ENCODE measurements at regions not wholly inside any gene's neighbourhood (a gene's known extent, or its start where the extent isn't known, plus 50 kb on each side); places are given as distances from the start of the nearest gene placed in this dataset.

DNA sequence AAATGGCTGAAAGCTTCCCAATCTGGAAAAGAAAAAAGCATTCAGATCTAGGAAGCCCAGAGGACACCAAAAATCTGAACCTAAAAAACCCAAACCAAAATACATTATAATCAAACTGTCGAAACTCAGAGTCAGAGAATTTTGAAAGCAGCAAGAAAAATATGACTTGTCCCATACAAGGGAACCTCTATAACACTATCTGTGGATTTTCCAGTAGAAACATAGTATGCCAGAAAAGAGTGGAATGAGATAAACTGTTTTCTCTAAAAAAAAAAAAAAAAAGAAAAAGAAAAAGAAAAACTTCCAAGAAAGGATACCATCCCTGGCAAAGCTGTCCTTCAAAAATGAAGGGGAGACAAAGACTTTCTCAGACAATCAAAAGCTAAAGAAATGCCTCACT, 179.0 kb downstream of the POM121L12 start:
- H3K9me3 ChIP-seq (ENCODE audit: insufficient read depth in 2 of 2, low read depth in 1 of 2, low read length in 1 of 2), result peaks cover 13 to 17% of the 10 kb centered on the region in 2 experiments; a peak in 3 of 4 replicates
- CTCF ChIA-PET (ENCODE audit: partially characterized antibody), result interaction anchor here (0.7 kb wide), 1 partner anchor 22 kb away, joined by 4 read pairs; no protein-coding TSS in a partner anchor
- no peak for FAIRE-seq
- TF ChIP-seq, protein P1, sequence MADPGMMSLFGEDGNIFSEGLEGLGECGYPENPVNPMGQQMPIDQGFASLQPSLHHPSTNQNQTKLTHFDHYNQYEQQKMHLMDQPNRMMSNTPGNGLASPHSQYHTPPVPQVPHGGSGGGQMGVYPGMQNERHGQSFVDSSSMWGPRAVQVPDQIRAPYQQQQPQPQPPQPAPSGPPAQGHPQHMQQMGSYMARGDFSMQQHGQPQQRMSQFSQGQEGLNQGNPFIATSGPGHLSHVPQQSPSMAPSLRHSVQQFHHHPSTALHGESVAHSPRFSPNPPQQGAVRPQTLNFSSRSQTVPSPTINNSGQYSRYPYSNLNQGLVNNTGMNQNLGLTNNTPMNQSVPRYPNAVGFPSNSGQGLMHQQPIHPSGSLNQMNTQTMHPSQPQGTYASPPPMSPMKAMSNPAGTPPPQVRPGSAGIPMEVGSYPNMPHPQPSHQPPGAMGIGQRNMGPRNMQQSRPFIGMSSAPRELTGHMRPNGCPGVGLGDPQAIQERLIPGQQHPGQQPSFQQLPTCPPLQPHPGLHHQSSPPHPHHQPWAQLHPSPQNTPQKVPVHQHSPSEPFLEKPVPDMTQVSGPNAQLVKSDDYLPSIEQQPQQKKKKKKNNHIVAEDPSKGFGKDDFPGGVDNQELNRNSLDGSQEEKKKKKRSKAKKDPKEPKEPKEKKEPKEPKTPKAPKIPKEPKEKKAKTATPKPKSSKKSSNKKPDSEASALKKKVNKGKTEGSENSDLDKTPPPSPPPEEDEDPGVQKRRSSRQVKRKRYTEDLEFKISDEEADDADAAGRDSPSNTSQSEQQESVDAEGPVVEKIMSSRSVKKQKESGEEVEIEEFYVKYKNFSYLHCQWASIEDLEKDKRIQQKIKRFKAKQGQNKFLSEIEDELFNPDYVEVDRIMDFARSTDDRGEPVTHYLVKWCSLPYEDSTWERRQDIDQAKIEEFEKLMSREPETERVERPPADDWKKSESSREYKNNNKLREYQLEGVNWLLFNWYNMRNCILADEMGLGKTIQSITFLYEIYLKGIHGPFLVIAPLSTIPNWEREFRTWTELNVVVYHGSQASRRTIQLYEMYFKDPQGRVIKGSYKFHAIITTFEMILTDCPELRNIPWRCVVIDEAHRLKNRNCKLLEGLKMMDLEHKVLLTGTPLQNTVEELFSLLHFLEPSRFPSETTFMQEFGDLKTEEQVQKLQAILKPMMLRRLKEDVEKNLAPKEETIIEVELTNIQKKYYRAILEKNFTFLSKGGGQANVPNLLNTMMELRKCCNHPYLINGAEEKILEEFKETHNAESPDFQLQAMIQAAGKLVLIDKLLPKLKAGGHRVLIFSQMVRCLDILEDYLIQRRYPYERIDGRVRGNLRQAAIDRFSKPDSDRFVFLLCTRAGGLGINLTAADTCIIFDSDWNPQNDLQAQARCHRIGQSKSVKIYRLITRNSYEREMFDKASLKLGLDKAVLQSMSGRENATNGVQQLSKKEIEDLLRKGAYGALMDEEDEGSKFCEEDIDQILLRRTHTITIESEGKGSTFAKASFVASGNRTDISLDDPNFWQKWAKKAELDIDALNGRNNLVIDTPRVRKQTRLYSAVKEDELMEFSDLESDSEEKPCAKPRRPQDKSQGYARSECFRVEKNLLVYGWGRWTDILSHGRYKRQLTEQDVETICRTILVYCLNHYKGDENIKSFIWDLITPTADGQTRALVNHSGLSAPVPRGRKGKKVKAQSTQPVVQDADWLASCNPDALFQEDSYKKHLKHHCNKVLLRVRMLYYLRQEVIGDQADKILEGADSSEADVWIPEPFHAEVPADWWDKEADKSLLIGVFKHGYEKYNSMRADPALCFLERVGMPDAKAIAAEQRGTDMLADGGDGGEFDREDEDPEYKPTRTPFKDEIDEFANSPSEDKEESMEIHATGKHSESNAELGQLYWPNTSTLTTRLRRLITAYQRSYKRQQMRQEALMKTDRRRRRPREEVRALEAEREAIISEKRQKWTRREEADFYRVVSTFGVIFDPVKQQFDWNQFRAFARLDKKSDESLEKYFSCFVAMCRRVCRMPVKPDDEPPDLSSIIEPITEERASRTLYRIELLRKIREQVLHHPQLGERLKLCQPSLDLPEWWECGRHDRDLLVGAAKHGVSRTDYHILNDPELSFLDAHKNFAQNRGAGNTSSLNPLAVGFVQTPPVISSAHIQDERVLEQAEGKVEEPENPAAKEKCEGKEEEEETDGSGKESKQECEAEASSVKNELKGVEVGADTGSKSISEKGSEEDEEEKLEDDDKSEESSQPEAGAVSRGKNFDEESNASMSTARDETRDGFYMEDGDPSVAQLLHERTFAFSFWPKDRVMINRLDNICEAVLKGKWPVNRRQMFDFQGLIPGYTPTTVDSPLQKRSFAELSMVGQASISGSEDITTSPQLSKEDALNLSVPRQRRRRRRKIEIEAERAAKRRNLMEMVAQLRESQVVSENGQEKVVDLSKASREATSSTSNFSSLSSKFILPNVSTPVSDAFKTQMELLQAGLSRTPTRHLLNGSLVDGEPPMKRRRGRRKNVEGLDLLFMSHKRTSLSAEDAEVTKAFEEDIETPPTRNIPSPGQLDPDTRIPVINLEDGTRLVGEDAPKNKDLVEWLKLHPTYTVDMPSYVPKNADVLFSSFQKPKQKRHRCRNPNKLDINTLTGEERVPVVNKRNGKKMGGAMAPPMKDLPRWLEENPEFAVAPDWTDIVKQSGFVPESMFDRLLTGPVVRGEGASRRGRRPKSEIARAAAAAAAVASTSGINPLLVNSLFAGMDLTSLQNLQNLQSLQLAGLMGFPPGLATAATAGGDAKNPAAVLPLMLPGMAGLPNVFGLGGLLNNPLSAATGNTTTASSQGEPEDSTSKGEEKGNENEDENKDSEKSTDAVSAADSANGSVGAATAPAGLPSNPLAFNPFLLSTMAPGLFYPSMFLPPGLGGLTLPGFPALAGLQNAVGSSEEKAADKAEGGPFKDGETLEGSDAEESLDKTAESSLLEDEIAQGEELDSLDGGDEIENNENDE (IDR thresholded peaks at IDR 0.05; ENCODE audit: insufficient replicate concordance, low read length), result no peak

More for the DNA sequence above, 179.0 kb downstream of the POM121L12 start:
- POLR2A ChIA-PET (ENCODE audit: partially characterized antibody), result no interaction called here
- H3K27me3 ChIP-seq (replicated peaks in 1 of 4; ENCODE audit: control insufficient read depth in 3 of 4, extremely low read depth in 1 of 4, insufficient read depth in 3 of 4, low read length in 3 of 4), result peaks cover 0 to 5% (median 0%) of the 10 kb centered on the region in 4 experiments; a peak in 2 of 7 replicates
- no peaks in the 10 kb centered on the region for H3K79me2 ChIP-seq (ENCODE audit: control insufficient read depth in 1 of 2, insufficient read depth in 2 of 2, low read length in 2 of 2)
- no peak overlapping the region for H3K4ac ChIP-seq (replicated peaks; ENCODE audit: insufficient read length, low read depth, low read length)
- no peak overlapping the region for H3K14ac ChIP-seq (ENCODE audit: insufficient read length)
- no peaks in the 10 kb centered on the region; the same call in 1 of the 2 replicates for H3K23me2 ChIP-seq (ENCODE audit: low read depth, low read length)
- no peak overlapping the region for H2AFZ ChIP-seq (ENCODE audit: low read length)
- H2BK15ac ChIP-seq (ENCODE audit: low read length), result no peak overlapping the region
- H3K4me2 ChIP-seq (ENCODE audit: insufficient read depth in 1 of 2, low read depth in 2 of 2, low read length in 2 of 2), result no peak overlapping the region
- H3K23ac ChIP-seq (ENCODE audit: insufficient read length), result no peak overlapping the region
- no peaks in the 10 kb centered on the region for H3K36me3 ChIP-seq (ENCODE audit: control insufficient read depth in 2 of 4, insufficient read depth in 4 of 4, low read length in 3 of 4)
- no peak overlapping the region for H2BK120ac ChIP-seq (replicated peaks; ENCODE audit: low read depth, low read length)
- DNase-seq (ENCODE audit: low read depth in 1 of 2, low spot score in 2 of 2), result no peak
- no peak overlapping the region for H4K91ac ChIP-seq (replicated peaks; ENCODE audit: insufficient read length, low read length)
- H2BK5ac ChIP-seq (ENCODE audit: low read depth, low read length), result no peak overlapping the region
- H3K56ac ChIP-seq (replicated peaks; ENCODE audit: insufficient read length, low read depth, low read length), result no peak overlapping the region
- H4K5ac ChIP-seq (ENCODE audit: insufficient read length, low read depth, low read length), result no peak overlapping the region
- no peak overlapping the region for H2AK5ac ChIP-seq (ENCODE audit: low read depth, low read length)
- H3K18ac ChIP-seq (ENCODE audit: extremely low read depth, low read length), result no peak overlapping the region
- H3K27ac ChIP-seq (ENCODE audit: low read depth, low read length), result no peak overlapping the region
- no peaks in the 10 kb centered on the region for H3K4me1 ChIP-seq (replicated peaks in 1 of 4; ENCODE audit: control insufficient read depth in 3 of 4, insufficient read depth in 4 of 4, low read length in 3 of 4)
- H3K9ac ChIP-seq (replicated peaks in 1 of 4; ENCODE audit: extremely low read depth in 1 of 4, low read depth in 3 of 4, low read length in 3 of 4), result no peak overlapping the region
- no peaks in the 10 kb centered on the region for H4K20me1 ChIP-seq (replicated peaks in 1 of 2; ENCODE audit: control insufficient read depth in 1 of 2, insufficient read depth in 2 of 2, low read length in 2 of 2)
- no peak overlapping the region for H4K8ac ChIP-seq (ENCODE audit: extremely low read depth, insufficient read depth, low read length)
- no peak overlapping the region for H2BK12ac ChIP-seq (ENCODE audit: low read depth, low read length)
- H3K4me3 ChIP-seq (ENCODE audit: extremely low read depth in 1 of 4, insufficient read depth in 2 of 4, low read depth in 3 of 4, low read length in 4 of 4), result no peak overlapping the region
- H3K79me1 ChIP-seq (ENCODE audit: low read depth, low read length), result no peaks in the 10 kb centered on the region
- no peak overlapping the region for H2BK20ac ChIP-seq (ENCODE audit: low read length)
- WGBS, 2 experiments (ENCODE audit: extremely low coverage in 1 of 2, insufficient coverage in 1 of 2, insufficient read length in 1 of 2, insufficient replicate concordance in 2 of 2, low coverage in 1 of 2, low lambda C conversion rate in 2 of 2, missing lambda C conversion rate in 1 of 2), result 94% methylated on average over 1 of the region's 1 CpG; no CpG with 5 or more reads in 1 of the 2 experiments

Measured in H1 (cell line).